WTC11 (cell line): ENCODE measurements at regions not wholly inside any gene's neighbourhood (a gene's known extent, or its start where the extent isn't known, plus 50 kb on each side); places are given as distances from the start of the nearest gene placed in this dataset.

Experiments used
- ATAC-seq: fragments of 200-7000 bp; cut with Tn5 transposase; 2 replicates; pipeline ENCODE4 v1.10.0; 2021; ENCODE audit warnings: mild to moderate bottlenecking, moderate library complexity
- CTCF ChIA-PET: fragments of 300-600 bp; sonication (Branson Sonifier 250); formaldehyde crosslinking; loops from one replicate; lab custom pipeline; 2021; ENCODE audit warnings: antibody characterized with exemption; lab: Charles Lee
- POLR2A ChIA-PET: fragments of 350-600 bp; sonication (Branson Sonifier 250); formaldehyde crosslinking; loops from one replicate; lab custom pipeline; 2021; ENCODE audit warnings: antibody characterized with exemption; lab: Charles Lee
- DNase-seq: peaks from one replicate; pipeline ENCODE4 v3.0.0; 2021; ENCODE audit warnings: low spot score
- H3K27ac Mint-ChIP-seq: 2 replicates; pipeline ENCODE4 v1.8.0; 2021; ENCODE audit warnings: mixed read lengths
- H3K27me3 Mint-ChIP-seq: 2 replicates; pipeline ENCODE4 v1.8.0; 2021; ENCODE audit warnings: low read depth, mild to moderate bottlenecking, moderate library complexity, mixed read lengths
- H3K36me3 Mint-ChIP-seq: 2 replicates; pipeline ENCODE4 v1.8.0; 2021; ENCODE audit warnings: mixed read lengths
- H3K4me1 Mint-ChIP-seq: 2 replicates; pipeline ENCODE4 v1.8.0; 2022; ENCODE audit warnings: mixed read lengths
- H3K4me3 Mint-ChIP-seq: 2 replicates; pipeline ENCODE4 v1.8.0; 2021; ENCODE audit warnings: mild to moderate bottlenecking, moderate library complexity, mixed read lengths
- H3K9me3 Mint-ChIP-seq: 2 replicates; pipeline ENCODE4 v1.8.0; 2021; ENCODE audit warnings: mixed read lengths
- ARID4B ChIP-seq: sonication (generic); formaldehyde crosslinking; IDR thresholded peaks from 2 replicates; pipeline ENCODE4 v1.8.0; 2023; ENCODE audit warnings: missing genetic modification reagents, mild to moderate bottlenecking, borderline replicate concordance
- E2F5 ChIP-seq: sonication (generic); formaldehyde crosslinking; IDR thresholded peaks from 2 replicates; pipeline ENCODE4 v1.8.1; 2022; ENCODE audit warnings: mild to moderate bottlenecking, moderate library complexity, missing genetic modification reagents
- FOXK1 ChIP-seq: sonication (generic); formaldehyde crosslinking; IDR thresholded peaks from 2 replicates; pipeline ENCODE4 v1.8.0; 2022; ENCODE audit warnings: mild to moderate bottlenecking, moderate library complexity, missing genetic modification reagents
- GABPB1 ChIP-seq: sonication (generic); formaldehyde crosslinking; IDR thresholded peaks from 2 replicates; pipeline ENCODE4 v1.8.1; 2023; ENCODE audit warnings: mild to moderate bottlenecking, missing genetic modification reagents
- GTF2I ChIP-seq: fragments of 250-450 bp; sonication (Bioruptor Pico); conservative IDR thresholded peaks from 2 replicates; pipeline ENCODE4 v1.4.0; 2021; ENCODE audit warnings: mild to moderate bottlenecking
- JAZF1 ChIP-seq: fragments of 250-450 bp; sonication (Bioruptor Pico); IDR thresholded peaks from 2 replicates; pipeline ENCODE4 v1.9.0; 2021; ENCODE audit warnings: moderate library complexity, mild to moderate bottlenecking, inconsistent platforms
- KAT7 ChIP-seq: sonication (generic); formaldehyde crosslinking; IDR thresholded peaks from 2 replicates; pipeline ENCODE4 v1.8.1; 2023; ENCODE audit warnings: missing genetic modification reagents, mild to moderate bottlenecking, borderline replicate concordance
- NFATC4 ChIP-seq: fragments of 250-450 bp; sonication (Bioruptor Pico); IDR thresholded peaks from 2 replicates; pipeline ENCODE4 v1.9.0; 2021; ENCODE audit warnings: mild to moderate bottlenecking
- NR2C2 ChIP-seq: sonication (generic); formaldehyde crosslinking; IDR thresholded peaks from 2 replicates; pipeline ENCODE4 v1.8.0; 2022; ENCODE audit warnings: mild to moderate bottlenecking, missing genetic modification reagents
- OVOL2 ChIP-seq: fragments of 250-450 bp; sonication (Bioruptor Pico); IDR thresholded peaks from 2 replicates; pipeline ENCODE4 v1.9.0; 2021; ENCODE audit warnings: mild to moderate bottlenecking, borderline replicate concordance
- TP53 ChIP-seq: sonication (generic); formaldehyde crosslinking; IDR thresholded peaks from 2 replicates; pipeline ENCODE4 v1.8.1; 2023; ENCODE audit warnings: mild to moderate bottlenecking, missing genetic modification reagents
- ZBTB21 ChIP-seq: sonication (generic); formaldehyde crosslinking; IDR thresholded peaks from 2 replicates; pipeline ENCODE4 v1.8.1; 2023; ENCODE audit warnings: mild to moderate bottlenecking, missing genetic modification reagents, borderline replicate concordance
- ZBTB43 ChIP-seq: sonication (generic); formaldehyde crosslinking; IDR thresholded peaks from 2 replicates; pipeline ENCODE4 v1.8.1; 2023; ENCODE audit warnings: mild to moderate bottlenecking, missing genetic modification reagents
- ZMAT4 ChIP-seq: fragments of 250-450 bp; sonication (Bioruptor Pico); IDR thresholded peaks from 2 replicates; pipeline ENCODE4 v1.9.0; 2021; ENCODE audit warnings: mild to moderate bottlenecking
- ZNF219 ChIP-seq: sonication (generic); formaldehyde crosslinking; IDR thresholded peaks from 2 replicates; pipeline ENCODE4 v1.8.0; 2023; ENCODE audit warnings: missing genetic modification reagents, mild to moderate bottlenecking, borderline replicate concordance
- TF ChIP-seq, protein P1 (sequence below): sonication (generic); formaldehyde crosslinking; IDR thresholded peaks from 2 replicates; pipeline ENCODE4 v1.8.0; 2022; ENCODE audit warnings: mild to moderate bottlenecking, missing genetic modification reagents
- TF ChIP-seq, protein P2 (sequence below): sonication (generic); formaldehyde crosslinking; IDR thresholded peaks from 2 replicates; pipeline ENCODE4 v1.8.0; 2022; ENCODE audit warnings: missing genetic modification reagents

- H3K36me3 Mint-ChIP-seq = peaks cover 4% of the 10 kb centered on the region; the same call in 1 of the 2 replicates
- ChIA-PET CTCF (no interaction called here), POLR2A (no interaction called here)
- no peaks in the 10 kb centered on the region for H3K27me3 Mint-ChIP-seq
- TF ChIP-seq ZNF219 (CRISPR knock-in tag) (no peak), NFATC4 (no peak), KAT7 (no peak), NR2C2 (CRISPR knock-in tag) (no peak), ZBTB21 (CRISPR knock-in tag) (no peak)
- ATAC-seq (no peak), DNase-seq (no peak)
- H3K27ac Mint-ChIP-seq = no peak overlapping the region
- no peak overlapping the region for H3K4me3 Mint-ChIP-seq
- H3K4me1 Mint-ChIP-seq = no peaks in the 10 kb centered on the region
- H3K9me3 Mint-ChIP-seq = peaks cover 11% of the 10 kb centered on the region
Measured at GRCh38 chr18:73670039-73670438, 477.6 kb downstream of the FBXO15 start.

DNA sequence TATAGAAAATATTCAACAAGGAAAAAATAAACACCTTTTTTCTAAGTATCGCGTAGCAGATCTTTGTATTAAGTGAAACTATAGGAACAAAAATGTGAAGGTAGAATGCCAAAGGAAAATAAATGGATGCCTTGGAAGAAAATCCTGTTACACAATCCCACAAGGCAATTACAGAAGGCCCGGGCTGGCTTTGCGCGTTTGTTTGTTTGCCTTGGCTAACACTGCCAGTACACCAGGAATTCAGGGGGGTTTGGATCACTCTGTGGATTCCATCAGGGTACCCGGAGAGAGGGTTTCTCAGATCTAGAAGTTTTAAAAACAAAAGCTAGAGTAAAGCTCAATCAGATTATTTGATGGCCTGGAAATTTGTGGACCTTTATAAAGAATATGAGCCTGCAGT is 478.3 kb downstream of the FBXO15 start:
- POLR2A ChIA-PET = no interaction called here
- ATAC-seq (no peak), DNase-seq (no peak)
- Mint-ChIP-seq H3K4me3 (no peak overlapping the region), H3K4me1 (no peaks in the 10 kb centered on the region), H3K27ac (no peak overlapping the region), H3K36me3 (peaks cover 4% of the 10 kb centered on the region; the same call in 1 of the 2 replicates), H3K9me3 (peaks cover 11% of the 10 kb centered on the region), H3K27me3 (no peaks in the 10 kb centered on the region)
- CTCF ChIA-PET = no interaction called here
- no peak for TF ChIP-seq FOXK1
- no peak for TF ChIP-seq JAZF1 (CRISPR knock-in tag)

DNA sequence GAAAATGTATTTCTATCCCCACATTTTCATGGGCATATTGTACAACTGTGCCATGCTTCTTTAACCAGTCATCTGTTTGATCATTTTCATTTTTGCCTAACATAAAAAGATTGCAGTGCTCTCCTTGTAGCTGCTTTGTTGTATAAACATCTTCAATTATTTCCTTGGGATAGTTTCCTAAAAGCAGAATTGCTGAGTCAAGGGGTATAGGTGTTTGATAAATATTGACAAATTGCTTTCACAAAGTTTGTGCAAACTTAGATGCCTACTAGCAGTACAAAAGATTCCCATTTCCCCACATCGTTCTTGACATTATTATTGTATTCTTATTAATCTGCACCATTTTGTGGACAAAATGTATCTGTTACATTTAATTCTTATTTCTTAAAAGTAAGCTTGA is 479.6 kb downstream of the FBXO15 start:
- no peaks in the 10 kb centered on the region for H3K4me1 Mint-ChIP-seq
- CTCF ChIA-PET = no interaction called here
- H3K36me3 Mint-ChIP-seq = peaks cover 4% of the 10 kb centered on the region; the same call in 1 of the 2 replicates
- H3K9me3 Mint-ChIP-seq = peaks cover 11% of the 10 kb centered on the region
- POLR2A ChIA-PET = no interaction called here
- no peak for ATAC-seq
- no peaks in the 10 kb centered on the region for H3K27me3 Mint-ChIP-seq
- TF ChIP-seq GABPB1 (no peak), E2F5 (CRISPR knock-in tag) (no peak), ZBTB43 (CRISPR knock-in tag) (no peak)
- no peak overlapping the region for H3K4me3 Mint-ChIP-seq
- no peak for DNase-seq
- no peak overlapping the region for H3K27ac Mint-ChIP-seq

DNA sequence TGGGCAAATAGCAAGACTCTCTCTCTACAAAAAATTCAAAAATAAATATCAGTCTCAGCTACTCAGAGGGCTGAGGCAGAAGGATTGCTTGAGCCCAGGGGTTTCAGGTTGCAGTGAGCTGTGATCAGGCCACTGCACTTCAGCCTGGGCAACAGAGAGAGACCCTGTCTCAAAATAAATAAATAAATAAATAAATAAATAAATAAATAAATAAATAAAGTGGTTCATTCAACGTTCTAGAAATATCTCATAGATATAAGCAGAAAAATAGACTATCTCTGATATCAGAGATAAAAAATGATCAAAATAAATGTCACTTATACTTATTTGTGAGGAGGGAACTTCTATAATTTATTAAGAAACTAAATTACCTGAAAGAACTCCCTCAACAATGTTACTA is 480.9 kb downstream of the FBXO15 start:
- H3K4me1 Mint-ChIP-seq = no peaks in the 10 kb centered on the region
- no peak overlapping the region for H3K4me3 Mint-ChIP-seq
- CTCF ChIA-PET = no interaction called here
- peaks cover 11% of the 10 kb centered on the region for H3K9me3 Mint-ChIP-seq
- DNase-seq = no peak
- POLR2A ChIA-PET = no interaction called here
- no peak overlapping the region for H3K27ac Mint-ChIP-seq
- no peaks in the 10 kb centered on the region for H3K27me3 Mint-ChIP-seq
- peaks cover 4% of the 10 kb centered on the region; the same call in 1 of the 2 replicates for H3K36me3 Mint-ChIP-seq
- ATAC-seq = no peak
- TF ChIP-seq, protein P1, sequence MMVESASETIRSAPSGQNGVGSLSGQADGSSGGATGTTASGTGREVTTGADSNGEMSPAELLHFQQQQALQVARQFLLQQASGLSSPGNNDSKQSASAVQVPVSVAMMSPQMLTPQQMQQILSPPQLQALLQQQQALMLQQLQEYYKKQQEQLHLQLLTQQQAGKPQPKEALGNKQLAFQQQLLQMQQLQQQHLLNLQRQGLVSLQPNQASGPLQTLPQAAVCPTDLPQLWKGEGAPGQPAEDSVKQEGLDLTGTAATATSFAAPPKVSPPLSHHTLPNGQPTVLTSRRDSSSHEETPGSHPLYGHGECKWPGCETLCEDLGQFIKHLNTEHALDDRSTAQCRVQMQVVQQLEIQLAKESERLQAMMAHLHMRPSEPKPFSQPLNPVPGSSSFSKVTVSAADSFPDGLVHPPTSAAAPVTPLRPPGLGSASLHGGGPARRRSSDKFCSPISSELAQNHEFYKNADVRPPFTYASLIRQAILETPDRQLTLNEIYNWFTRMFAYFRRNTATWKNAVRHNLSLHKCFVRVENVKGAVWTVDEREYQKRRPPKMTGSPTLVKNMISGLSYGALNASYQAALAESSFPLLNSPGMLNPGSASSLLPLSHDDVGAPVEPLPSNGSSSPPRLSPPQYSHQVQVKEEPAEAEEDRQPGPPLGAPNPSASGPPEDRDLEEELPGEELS (CRISPR knock-in tag) = no peak
- no peak for TF ChIP-seq ARID4B (CRISPR knock-in tag)
- no peak for TF ChIP-seq TP53 (CRISPR knock-in tag)
- TF ChIP-seq, protein P2, sequence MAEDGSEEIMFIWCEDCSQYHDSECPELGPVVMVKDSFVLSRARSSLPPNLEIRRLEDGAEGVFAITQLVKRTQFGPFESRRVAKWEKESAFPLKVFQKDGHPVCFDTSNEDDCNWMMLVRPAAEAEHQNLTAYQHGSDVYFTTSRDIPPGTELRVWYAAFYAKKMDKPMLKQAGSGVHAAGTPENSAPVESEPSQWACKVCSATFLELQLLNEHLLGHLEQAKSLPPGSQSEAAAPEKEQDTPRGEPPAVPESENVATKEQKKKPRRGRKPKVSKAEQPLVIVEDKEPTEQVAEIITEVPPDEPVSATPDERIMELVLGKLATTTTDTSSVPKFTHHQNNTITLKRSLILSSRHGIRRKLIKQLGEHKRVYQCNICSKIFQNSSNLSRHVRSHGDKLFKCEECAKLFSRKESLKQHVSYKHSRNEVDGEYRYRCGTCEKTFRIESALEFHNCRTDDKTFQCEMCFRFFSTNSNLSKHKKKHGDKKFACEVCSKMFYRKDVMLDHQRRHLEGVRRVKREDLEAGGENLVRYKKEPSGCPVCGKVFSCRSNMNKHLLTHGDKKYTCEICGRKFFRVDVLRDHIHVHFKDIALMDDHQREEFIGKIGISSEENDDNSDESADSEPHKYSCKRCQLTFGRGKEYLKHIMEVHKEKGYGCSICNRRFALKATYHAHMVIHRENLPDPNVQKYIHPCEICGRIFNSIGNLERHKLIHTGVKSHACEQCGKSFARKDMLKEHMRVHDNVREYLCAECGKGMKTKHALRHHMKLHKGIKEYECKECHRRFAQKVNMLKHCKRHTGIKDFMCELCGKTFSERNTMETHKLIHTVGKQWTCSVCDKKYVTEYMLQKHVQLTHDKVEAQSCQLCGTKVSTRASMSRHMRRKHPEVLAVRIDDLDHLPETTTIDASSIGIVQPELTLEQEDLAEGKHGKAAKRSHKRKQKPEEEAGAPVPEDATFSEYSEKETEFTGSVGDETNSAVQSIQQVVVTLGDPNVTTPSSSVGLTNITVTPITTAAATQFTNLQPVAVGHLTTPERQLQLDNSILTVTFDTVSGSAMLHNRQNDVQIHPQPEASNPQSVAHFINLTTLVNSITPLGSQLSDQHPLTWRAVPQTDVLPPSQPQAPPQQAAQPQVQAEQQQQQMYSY (CRISPR knock-in tag) = no peak
- no peak for TF ChIP-seq ZMAT4
- TF ChIP-seq OVOL2 (CRISPR knock-in tag) = no peak
- no peak for TF ChIP-seq GTF2I (CRISPR knock-in tag)
